ENCODE measurements at regions not wholly inside any gene's neighbourhood (a gene's known extent, or its start where the extent isn't known, plus 50 kb on each side); places are given as distances from the start of the nearest gene placed in this dataset.

DNA sequence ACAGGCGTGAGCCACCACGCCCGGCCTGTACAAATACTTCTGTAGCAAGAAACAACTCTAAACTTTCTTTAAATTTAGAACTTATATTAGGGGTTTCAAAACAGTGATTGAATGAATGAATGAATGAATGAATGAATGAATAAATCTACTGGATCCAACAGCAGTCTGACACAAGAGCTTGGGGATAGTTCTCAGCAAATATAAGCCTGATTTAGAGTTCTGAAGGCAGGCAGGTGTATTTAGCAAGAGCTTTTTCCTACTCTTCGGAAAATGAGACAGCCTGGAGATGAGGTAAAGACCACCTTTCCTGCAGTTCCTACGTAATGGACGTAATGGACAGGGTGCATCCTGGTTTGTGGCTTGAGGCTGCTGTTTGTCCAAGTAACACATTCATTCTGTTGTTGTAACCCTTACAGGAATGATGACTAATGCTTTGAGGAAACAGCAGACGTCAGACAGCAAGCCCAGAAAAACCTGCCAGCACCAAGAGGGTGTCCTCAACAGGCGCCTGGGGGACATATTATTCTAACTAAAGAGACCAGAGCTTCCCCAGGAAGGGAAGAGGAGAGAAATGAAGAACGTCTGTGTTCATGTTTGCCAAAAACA lies 277.4 kb upstream of the SOX5 start:
- Histone ChIP-seq H2AFZ (ENCODE audit: low read depth, low read length) (peak overlapping the region; percentile 12), H3K9ac (replicated peaks; ENCODE audit: extremely low read depth, insufficient read depth, low read length) (no peak overlapping the region), H3K4me1 (ENCODE audit: control insufficient read depth, extremely low read depth, insufficient read depth, low read length) (peaks cover 27% of the 10 kb centered on the region), H3K36me3 (ENCODE audit: control insufficient read depth in 2 of 2, extremely low read depth in 1 of 2, insufficient read depth in 2 of 2, low read length in 2 of 2) (no peaks in the 10 kb centered on the region), H3K27ac (ENCODE audit: insufficient read depth, low read depth, low read length) (peak overlapping the region; percentile 80), H4K20me1 (replicated peaks; ENCODE audit: control insufficient read depth, extremely low read depth, insufficient read depth, low read length) (no peaks in the 10 kb centered on the region), H3K4me2 (ENCODE audit: insufficient read depth, low read length) (peak overlapping the region; percentile 74), H3K27me3 (ENCODE audit: control insufficient read depth in 2 of 2, insufficient read depth in 2 of 2, low read length in 2 of 2) (no peaks in the 10 kb centered on the region), H3K9me3 (replicated peaks; ENCODE audit: control insufficient read depth, insufficient read depth, low read length) (no peaks in the 10 kb centered on the region), H3K9me1 (replicated peaks; ENCODE audit: control insufficient read depth, extremely low read depth, insufficient read depth, low read length) (no peaks in the 10 kb centered on the region), H3K4me3 (replicated peaks in 1 of 3; ENCODE audit: insufficient read depth in 1 of 3, low read depth in 1 of 3, low read length in 3 of 3) (no peak overlapping the region), H3K79me2 (ENCODE audit: control insufficient read depth, insufficient read depth, low read length) (no peaks in the 10 kb centered on the region)
- POLR2A ChIA-PET, result interaction anchor here (0.9 kb wide), 1 partner anchor 337 kb away, joined by 3 read pairs; no protein-coding TSS in a partner anchor
- DNase-seq (ENCODE audit: low read depth, low spot score), result peak; percentile 95
- dilution Hi-C loops (cut with MboI; ENCODE audit: extremely low pct_ligation_motif_present, low sequenced_read_pairs), result no loop called here
- intact Hi-C loops (cut with micrococcal nuclease), result loop anchor here (2.0 to 10.0 kb wide), 4 partner anchors 26 to 336 kb away; no protein-coding TSS in a partner anchor
- FAIRE-seq, result peak; percentile 85
- CTCF ChIA-PET, result interaction anchor here (1.5 kb wide), 1 partner anchor 10 kb away, joined by 3 read pairs; no protein-coding TSS in a partner anchor
- TF ChIP-seq GATA2 (IDR thresholded peaks at IDR 0.05; ENCODE audit: insufficient read depth, insufficient read length, low read depth, low read length), result no peak
- TF ChIP-seq POLR2AphosphoS5 (IDR thresholded peaks at IDR 0.05; ENCODE audit: insufficient read depth, low read depth, low read length), result peak; percentile 53
- no peak for TF ChIP-seq EZH2 (IDR thresholded peaks at IDR 0.05; ENCODE audit: borderline replicate concordance, low read depth, low read length, severe bottlenecking)
- peak; percentile 51 for TF ChIP-seq FOS (IDR thresholded peaks at IDR 0.05; ENCODE audit: borderline replicate concordance, insufficient read depth, low read length)
- peak; percentile 94 for TF ChIP-seq JUN (IDR thresholded peaks at IDR 0.05; ENCODE audit: borderline replicate concordance, insufficient read depth, insufficient read length, low read depth)
- TF ChIP-seq, protein P1, sequence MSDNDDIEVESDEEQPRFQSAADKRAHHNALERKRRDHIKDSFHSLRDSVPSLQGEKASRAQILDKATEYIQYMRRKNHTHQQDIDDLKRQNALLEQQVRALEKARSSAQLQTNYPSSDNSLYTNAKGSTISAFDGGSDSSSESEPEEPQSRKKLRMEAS (IDR thresholded peaks at IDR 0.05; ENCODE audit: insufficient read depth, insufficient read length), result no peak
- TSS peak; percentile 83 for BruUV-seq (replicated peaks)

DNA sequence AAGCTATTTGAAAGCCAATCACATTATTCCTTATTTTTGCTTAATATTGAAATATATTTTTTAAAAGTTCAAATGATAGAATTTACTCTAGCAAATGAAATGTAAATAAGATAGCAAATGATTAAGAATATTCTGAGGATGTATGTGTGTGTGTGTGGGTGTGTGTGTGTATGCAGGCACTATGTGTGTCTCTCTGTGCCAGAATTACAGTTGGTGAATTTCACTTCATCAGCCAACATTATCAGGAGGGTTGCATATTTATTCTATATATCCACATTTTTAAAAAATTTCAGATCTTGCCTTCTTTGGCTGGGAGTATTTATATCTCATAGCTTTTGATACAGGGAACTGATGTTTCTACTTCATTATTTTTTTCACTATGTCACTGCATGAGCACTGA lies 274.9 kb upstream of the SOX5 start:
- H3K27me3 ChIP-seq (ENCODE audit: control insufficient read depth in 2 of 2, insufficient read depth in 2 of 2, low read length in 2 of 2), result no peaks in the 10 kb centered on the region
- H4K20me1 ChIP-seq (replicated peaks; ENCODE audit: control insufficient read depth, extremely low read depth, insufficient read depth, low read length), result no peaks in the 10 kb centered on the region
- TF ChIP-seq POLR2AphosphoS5 (IDR thresholded peaks at IDR 0.05; ENCODE audit: insufficient read depth, low read depth, low read length) (no peak), FOS (IDR thresholded peaks at IDR 0.05; ENCODE audit: borderline replicate concordance, insufficient read depth, low read length) (no peak)
- TF ChIP-seq, protein P1 (IDR thresholded peaks at IDR 0.05; ENCODE audit: insufficient read depth, insufficient read length), result no peak
- TF ChIP-seq, protein P2, sequence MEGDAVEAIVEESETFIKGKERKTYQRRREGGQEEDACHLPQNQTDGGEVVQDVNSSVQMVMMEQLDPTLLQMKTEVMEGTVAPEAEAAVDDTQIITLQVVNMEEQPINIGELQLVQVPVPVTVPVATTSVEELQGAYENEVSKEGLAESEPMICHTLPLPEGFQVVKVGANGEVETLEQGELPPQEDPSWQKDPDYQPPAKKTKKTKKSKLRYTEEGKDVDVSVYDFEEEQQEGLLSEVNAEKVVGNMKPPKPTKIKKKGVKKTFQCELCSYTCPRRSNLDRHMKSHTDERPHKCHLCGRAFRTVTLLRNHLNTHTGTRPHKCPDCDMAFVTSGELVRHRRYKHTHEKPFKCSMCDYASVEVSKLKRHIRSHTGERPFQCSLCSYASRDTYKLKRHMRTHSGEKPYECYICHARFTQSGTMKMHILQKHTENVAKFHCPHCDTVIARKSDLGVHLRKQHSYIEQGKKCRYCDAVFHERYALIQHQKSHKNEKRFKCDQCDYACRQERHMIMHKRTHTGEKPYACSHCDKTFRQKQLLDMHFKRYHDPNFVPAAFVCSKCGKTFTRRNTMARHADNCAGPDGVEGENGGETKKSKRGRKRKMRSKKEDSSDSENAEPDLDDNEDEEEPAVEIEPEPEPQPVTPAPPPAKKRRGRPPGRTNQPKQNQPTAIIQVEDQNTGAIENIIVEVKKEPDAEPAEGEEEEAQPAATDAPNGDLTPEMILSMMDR (IDR thresholded peaks at IDR 0.05; ENCODE audit: extremely low read depth in 1 of 2, insufficient read depth in 1 of 2, low read depth in 1 of 2, low read length in 2 of 2), result no peak
- BruUV-seq (replicated peaks), result no TSS peak
- no peaks in the 10 kb centered on the region for H3K79me2 ChIP-seq (ENCODE audit: control insufficient read depth, insufficient read depth, low read length)
- CTCF ChIA-PET, result interaction anchor here (1.2 kb wide), 1 partner anchor 27 kb away, joined by 3 read pairs; no protein-coding TSS in a partner anchor
- no peak overlapping the region for H3K4me2 ChIP-seq (ENCODE audit: insufficient read depth, low read length)
- H3K9ac ChIP-seq (replicated peaks; ENCODE audit: extremely low read depth, insufficient read depth, low read length), result no peak overlapping the region
- H3K36me3 ChIP-seq (ENCODE audit: control insufficient read depth in 2 of 2, extremely low read depth in 1 of 2, insufficient read depth in 2 of 2, low read length in 2 of 2), result no peaks in the 10 kb centered on the region
- dilution Hi-C loops (cut with MboI; ENCODE audit: extremely low pct_ligation_motif_present, low sequenced_read_pairs) (no loop called here), intact Hi-C loops (cut with micrococcal nuclease) (loop anchor here (10.0 kb wide), 1 partner anchor 120 kb away; no protein-coding TSS in a partner anchor)
- peaks cover 22% of the 10 kb centered on the region for H3K4me1 ChIP-seq (ENCODE audit: control insufficient read depth, extremely low read depth, insufficient read depth, low read length)
- H3K27ac ChIP-seq (ENCODE audit: insufficient read depth, low read depth, low read length), result no peak overlapping the region
- no peak for FAIRE-seq
- no peaks in the 10 kb centered on the region for H3K9me3 ChIP-seq (replicated peaks; ENCODE audit: control insufficient read depth, insufficient read depth, low read length)
- no peaks in the 10 kb centered on the region for H3K9me1 ChIP-seq (replicated peaks; ENCODE audit: control insufficient read depth, extremely low read depth, insufficient read depth, low read length)
- no peak overlapping the region for H2AFZ ChIP-seq (ENCODE audit: low read depth, low read length)
- H3K4me3 ChIP-seq (replicated peaks in 1 of 3; ENCODE audit: insufficient read depth in 1 of 3, low read depth in 1 of 3, low read length in 3 of 3), result no peak overlapping the region
- POLR2A ChIA-PET, result no interaction called here
- DNase-seq (ENCODE audit: low read depth, low spot score), result no peak
